Transverse colon (tissue), 3 donors: ENCODE measurements at regions not wholly inside any gene's neighbourhood (a gene's known extent, or its start where the extent isn't known, plus 50 kb on each side); places are given as distances from the start of the nearest gene placed in this dataset.

Source experiments
- EP300 ChIP-seq: sonication (generic); formaldehyde crosslinking; IDR thresholded peaks from one replicate; pipeline ENCODE4 v1.6.1; 2017; ENCODE audit warnings: antibody characterized with exemption, low read depth
- TF ChIP-seq, protein P1 (sequence below), 5 experiments: fragments of 200-600 bp in 3 of 5; fragments of 450-650 bp in 2 of 5; sonication (generic) in 3 of 5; IDR thresholded peaks; 1 replicate in 2 of 5; 2 replicates in 3 of 5; pipeline ENCODE4 v1.5.1; 2016 to 2017; ENCODE audit warnings: antibody characterized with exemption in 5 of 5, inconsistent platforms in 3 of 5, mild to moderate bottlenecking in 2 of 5, moderate library complexity in 1 of 5

DNA sequence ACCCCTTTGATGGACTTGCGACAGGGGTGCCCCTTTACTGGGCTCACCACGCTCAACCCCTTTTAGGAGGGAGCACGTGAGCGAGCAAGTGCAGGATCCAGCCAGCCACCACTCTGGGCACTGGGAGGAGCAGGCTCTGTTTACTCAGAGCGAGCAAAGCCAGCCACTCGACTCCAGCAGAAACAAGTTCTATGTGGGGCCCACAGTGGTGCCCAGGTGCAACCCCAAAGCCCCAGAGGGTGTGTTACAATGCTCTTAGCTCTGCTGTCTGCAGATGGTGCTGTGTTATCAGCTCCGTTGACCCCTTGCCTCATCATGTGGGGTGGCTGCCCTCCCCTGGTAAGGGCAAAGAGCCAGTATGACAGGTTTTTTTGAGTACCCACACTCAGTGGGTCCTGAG lies 120.3 kb upstream of the SUCLG2 start:
- TF ChIP-seq EP300: no peak
- TF ChIP-seq, protein P1, sequence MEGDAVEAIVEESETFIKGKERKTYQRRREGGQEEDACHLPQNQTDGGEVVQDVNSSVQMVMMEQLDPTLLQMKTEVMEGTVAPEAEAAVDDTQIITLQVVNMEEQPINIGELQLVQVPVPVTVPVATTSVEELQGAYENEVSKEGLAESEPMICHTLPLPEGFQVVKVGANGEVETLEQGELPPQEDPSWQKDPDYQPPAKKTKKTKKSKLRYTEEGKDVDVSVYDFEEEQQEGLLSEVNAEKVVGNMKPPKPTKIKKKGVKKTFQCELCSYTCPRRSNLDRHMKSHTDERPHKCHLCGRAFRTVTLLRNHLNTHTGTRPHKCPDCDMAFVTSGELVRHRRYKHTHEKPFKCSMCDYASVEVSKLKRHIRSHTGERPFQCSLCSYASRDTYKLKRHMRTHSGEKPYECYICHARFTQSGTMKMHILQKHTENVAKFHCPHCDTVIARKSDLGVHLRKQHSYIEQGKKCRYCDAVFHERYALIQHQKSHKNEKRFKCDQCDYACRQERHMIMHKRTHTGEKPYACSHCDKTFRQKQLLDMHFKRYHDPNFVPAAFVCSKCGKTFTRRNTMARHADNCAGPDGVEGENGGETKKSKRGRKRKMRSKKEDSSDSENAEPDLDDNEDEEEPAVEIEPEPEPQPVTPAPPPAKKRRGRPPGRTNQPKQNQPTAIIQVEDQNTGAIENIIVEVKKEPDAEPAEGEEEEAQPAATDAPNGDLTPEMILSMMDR (IDR thresholded peaks at IDR 0.05): no peak
